ENCODE measurements at regions not wholly inside any gene's neighbourhood (a gene's known extent, or its start where the extent isn't known, plus 50 kb on each side); places are given as distances from the start of the nearest gene placed in this dataset.
A peak's percentile ranks its signal among the peaks of the same experiment; 100 is the strongest.

GRCh38 chr5:143543358-143544255, 140.1 kb upstream of the NR3C1 start:
- H3K4me3 ChIP-seq (ENCODE audit: low read depth, low read length), result no peak overlapping the region
- no peak for TF ChIP-seq CTCF (IDR thresholded peaks at IDR 0.05; ENCODE audit: insufficient read depth, low read depth, low read length)
- DNase-seq (ENCODE audit: low read depth), result peak; percentile 39

- peak; percentile 65 for DNase-seq (ENCODE audit: low read depth)
- no peak for TF ChIP-seq CTCF (IDR thresholded peaks at IDR 0.05; ENCODE audit: insufficient read depth, low read depth, low read length)
- H3K4me3 ChIP-seq (ENCODE audit: low read depth, low read length), result no peak overlapping the region
Observed at GRCh38 chr5:143542798-143543144, 139.3 kb upstream of the NR3C1 start.

- no peak for DNase-seq (ENCODE audit: low read depth)
- H3K4me3 ChIP-seq (ENCODE audit: low read depth, low read length), result no peak overlapping the region
- no peak for TF ChIP-seq CTCF (IDR thresholded peaks at IDR 0.05; ENCODE audit: insufficient read depth, low read depth, low read length)
Observed at GRCh38 chr5:143541943-143542797, 138.7 kb upstream of the NR3C1 start.

GRCh38 chr5:143539742-143540141, 136.3 kb upstream of the NR3C1 start:
- no peak overlapping the region for H3K4me3 ChIP-seq (ENCODE audit: low read depth, low read length)
- no peak for TF ChIP-seq CTCF (IDR thresholded peaks at IDR 0.05; ENCODE audit: insufficient read depth, low read depth, low read length)
- DNase-seq (ENCODE audit: low read depth), result no peak

- TF ChIP-seq CTCF (IDR thresholded peaks at IDR 0.05; ENCODE audit: insufficient read depth, low read depth, low read length), result no peak
- H3K4me3 ChIP-seq (ENCODE audit: low read depth, low read length), result no peak overlapping the region
Observed at GRCh38 chr5:143537056-143537455, 133.6 kb upstream of the NR3C1 start.

GRCh38 chr5:143536364-143536763, 132.9 kb upstream of the NR3C1 start:
- no peak overlapping the region for H3K4me3 ChIP-seq (ENCODE audit: low read depth, low read length)
- peak; percentile 85 for DNase-seq (ENCODE audit: low read depth)

More at GRCh38 chr5:143537056-143537455, 133.6 kb upstream of the NR3C1 start:
- no peak for DNase-seq (ENCODE audit: low read depth)

More at GRCh38 chr5:143536364-143536763, 132.9 kb upstream of the NR3C1 start:
- TF ChIP-seq CTCF (IDR thresholded peaks at IDR 0.05; ENCODE audit: insufficient read depth, low read depth, low read length), result no peak

All from fibroblast of villous mesenchyme (primary cell).